H1 (cell line): ENCODE measurements at regions not wholly inside any gene's neighbourhood (a gene's known extent, or its start where the extent isn't known, plus 50 kb on each side); places are given as distances from the start of the nearest gene placed in this dataset.

Source experiments
- TF ChIP-seq, protein P1 (sequence below): fragments of 300-600 bp; sonication (generic); IDR thresholded peaks from 2 replicates; pipeline ENCODE4 v1.7.1; 2012; ENCODE audit warnings: low read length, moderate library complexity, mild to moderate bottlenecking, inconsistent platforms; ENCODE audit not compliant: insufficient replicate concordance

DNA sequence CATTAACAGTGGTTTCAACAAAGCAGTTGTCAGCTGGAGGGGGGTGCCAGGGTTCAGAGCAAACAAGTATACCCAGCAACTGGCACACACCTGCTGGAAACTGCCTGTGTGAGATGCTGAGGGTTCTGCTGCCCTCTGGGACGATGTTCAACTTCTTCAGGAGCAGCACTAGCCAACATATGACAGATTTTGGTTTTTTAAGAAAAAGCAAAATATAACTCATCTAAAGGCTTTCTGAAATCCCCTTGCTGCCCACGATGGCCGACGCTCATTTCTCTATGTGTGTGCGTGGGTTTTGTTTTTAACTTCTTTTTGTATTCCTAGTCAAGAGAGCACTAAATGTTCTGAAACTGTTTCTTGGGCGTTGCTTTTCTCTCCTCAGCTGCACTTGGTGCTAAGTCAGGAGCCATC lies 79.9 kb downstream of the MRPL57 start (continued):
- TF ChIP-seq, protein P1, sequence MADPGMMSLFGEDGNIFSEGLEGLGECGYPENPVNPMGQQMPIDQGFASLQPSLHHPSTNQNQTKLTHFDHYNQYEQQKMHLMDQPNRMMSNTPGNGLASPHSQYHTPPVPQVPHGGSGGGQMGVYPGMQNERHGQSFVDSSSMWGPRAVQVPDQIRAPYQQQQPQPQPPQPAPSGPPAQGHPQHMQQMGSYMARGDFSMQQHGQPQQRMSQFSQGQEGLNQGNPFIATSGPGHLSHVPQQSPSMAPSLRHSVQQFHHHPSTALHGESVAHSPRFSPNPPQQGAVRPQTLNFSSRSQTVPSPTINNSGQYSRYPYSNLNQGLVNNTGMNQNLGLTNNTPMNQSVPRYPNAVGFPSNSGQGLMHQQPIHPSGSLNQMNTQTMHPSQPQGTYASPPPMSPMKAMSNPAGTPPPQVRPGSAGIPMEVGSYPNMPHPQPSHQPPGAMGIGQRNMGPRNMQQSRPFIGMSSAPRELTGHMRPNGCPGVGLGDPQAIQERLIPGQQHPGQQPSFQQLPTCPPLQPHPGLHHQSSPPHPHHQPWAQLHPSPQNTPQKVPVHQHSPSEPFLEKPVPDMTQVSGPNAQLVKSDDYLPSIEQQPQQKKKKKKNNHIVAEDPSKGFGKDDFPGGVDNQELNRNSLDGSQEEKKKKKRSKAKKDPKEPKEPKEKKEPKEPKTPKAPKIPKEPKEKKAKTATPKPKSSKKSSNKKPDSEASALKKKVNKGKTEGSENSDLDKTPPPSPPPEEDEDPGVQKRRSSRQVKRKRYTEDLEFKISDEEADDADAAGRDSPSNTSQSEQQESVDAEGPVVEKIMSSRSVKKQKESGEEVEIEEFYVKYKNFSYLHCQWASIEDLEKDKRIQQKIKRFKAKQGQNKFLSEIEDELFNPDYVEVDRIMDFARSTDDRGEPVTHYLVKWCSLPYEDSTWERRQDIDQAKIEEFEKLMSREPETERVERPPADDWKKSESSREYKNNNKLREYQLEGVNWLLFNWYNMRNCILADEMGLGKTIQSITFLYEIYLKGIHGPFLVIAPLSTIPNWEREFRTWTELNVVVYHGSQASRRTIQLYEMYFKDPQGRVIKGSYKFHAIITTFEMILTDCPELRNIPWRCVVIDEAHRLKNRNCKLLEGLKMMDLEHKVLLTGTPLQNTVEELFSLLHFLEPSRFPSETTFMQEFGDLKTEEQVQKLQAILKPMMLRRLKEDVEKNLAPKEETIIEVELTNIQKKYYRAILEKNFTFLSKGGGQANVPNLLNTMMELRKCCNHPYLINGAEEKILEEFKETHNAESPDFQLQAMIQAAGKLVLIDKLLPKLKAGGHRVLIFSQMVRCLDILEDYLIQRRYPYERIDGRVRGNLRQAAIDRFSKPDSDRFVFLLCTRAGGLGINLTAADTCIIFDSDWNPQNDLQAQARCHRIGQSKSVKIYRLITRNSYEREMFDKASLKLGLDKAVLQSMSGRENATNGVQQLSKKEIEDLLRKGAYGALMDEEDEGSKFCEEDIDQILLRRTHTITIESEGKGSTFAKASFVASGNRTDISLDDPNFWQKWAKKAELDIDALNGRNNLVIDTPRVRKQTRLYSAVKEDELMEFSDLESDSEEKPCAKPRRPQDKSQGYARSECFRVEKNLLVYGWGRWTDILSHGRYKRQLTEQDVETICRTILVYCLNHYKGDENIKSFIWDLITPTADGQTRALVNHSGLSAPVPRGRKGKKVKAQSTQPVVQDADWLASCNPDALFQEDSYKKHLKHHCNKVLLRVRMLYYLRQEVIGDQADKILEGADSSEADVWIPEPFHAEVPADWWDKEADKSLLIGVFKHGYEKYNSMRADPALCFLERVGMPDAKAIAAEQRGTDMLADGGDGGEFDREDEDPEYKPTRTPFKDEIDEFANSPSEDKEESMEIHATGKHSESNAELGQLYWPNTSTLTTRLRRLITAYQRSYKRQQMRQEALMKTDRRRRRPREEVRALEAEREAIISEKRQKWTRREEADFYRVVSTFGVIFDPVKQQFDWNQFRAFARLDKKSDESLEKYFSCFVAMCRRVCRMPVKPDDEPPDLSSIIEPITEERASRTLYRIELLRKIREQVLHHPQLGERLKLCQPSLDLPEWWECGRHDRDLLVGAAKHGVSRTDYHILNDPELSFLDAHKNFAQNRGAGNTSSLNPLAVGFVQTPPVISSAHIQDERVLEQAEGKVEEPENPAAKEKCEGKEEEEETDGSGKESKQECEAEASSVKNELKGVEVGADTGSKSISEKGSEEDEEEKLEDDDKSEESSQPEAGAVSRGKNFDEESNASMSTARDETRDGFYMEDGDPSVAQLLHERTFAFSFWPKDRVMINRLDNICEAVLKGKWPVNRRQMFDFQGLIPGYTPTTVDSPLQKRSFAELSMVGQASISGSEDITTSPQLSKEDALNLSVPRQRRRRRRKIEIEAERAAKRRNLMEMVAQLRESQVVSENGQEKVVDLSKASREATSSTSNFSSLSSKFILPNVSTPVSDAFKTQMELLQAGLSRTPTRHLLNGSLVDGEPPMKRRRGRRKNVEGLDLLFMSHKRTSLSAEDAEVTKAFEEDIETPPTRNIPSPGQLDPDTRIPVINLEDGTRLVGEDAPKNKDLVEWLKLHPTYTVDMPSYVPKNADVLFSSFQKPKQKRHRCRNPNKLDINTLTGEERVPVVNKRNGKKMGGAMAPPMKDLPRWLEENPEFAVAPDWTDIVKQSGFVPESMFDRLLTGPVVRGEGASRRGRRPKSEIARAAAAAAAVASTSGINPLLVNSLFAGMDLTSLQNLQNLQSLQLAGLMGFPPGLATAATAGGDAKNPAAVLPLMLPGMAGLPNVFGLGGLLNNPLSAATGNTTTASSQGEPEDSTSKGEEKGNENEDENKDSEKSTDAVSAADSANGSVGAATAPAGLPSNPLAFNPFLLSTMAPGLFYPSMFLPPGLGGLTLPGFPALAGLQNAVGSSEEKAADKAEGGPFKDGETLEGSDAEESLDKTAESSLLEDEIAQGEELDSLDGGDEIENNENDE: no peak
- TF ChIP-seq, all 59 proteins: peak for 0
